Body of pancreas (tissue), 4 donors: ENCODE measurements at regions not wholly inside any gene's neighbourhood (a gene's known extent, or its start where the extent isn't known, plus 50 kb on each side); places are given as distances from the start of the nearest gene placed in this dataset.
A peak's percentile ranks its signal among the peaks of the same experiment; 100 is the strongest.

Experiments
- ATAC-seq: fragments of 150-250 bp; one replicate; pipeline ENCODE4 v1.9.1; 2016
- DNase-seq, 4 donors: peaks; one replicate each; pipeline ENCODE4 v3.0.0-alpha.2; 2019
- H3K27ac ChIP-seq, 4 donors: fragments of 200-600 bp; sonication (generic); 1 replicate in 3 of 4; 2 replicates in 1 of 4; pipeline versions ENCODE4 v1.5.1 to v1.6.1; 2016 to 2019; ENCODE audit warnings: mild to moderate bottlenecking in 1 of 4, mixed read lengths in 1 of 4, moderate library complexity in 1 of 4
- H3K27me3 ChIP-seq, 2 donors: fragments of 200-600 bp; sonication (generic); one replicate each; pipeline ENCODE4 v1.6.0; 2016; ENCODE audit warnings: mild to moderate bottlenecking in 1 of 2
- H3K36me3 ChIP-seq, 2 donors: fragments of 200-600 bp; sonication (generic); replicated peaks in 1 of 2; 2 replicates each; pipeline ENCODE4 v1.5.1; 2016; ENCODE audit warnings: low read depth in 2 of 2; ENCODE audit not compliant: insufficient read depth in 1 of 2
- H3K4me1 ChIP-seq: fragments of 200-600 bp; sonication (generic); one replicate; pipeline ENCODE4 v1.6.0; 2016
- H3K4me3 ChIP-seq, 2 donors: fragments of 200-600 bp; sonication (generic); 1 replicate in 1 of 2; 2 replicates in 1 of 2; pipeline ENCODE4 v1.5.1; 2016 to 2019
- H3K9me3 ChIP-seq, 3 donors: fragments of 200-600 bp; sonication (generic); 1 replicate in 2 of 3; 2 replicates in 1 of 3; pipeline ENCODE4 v1.5.1; 2016
- POLR2A ChIP-seq, 3 donors: fragments of 450-650 bp; IDR thresholded peaks; one replicate each; pipeline ENCODE4 v1.6.1; 2016; ENCODE audit warnings: antibody characterized with exemption in 3 of 3, mild to moderate bottlenecking in 2 of 3
- WGBS, 2 donors: methylation state at CpG; one replicate each; pipeline ENCODE4 v1.1.5; 2017; 5-methylcytosine and 5-hydroxymethylcytosine counted together
- intact Hi-C: fragments of 100-400 bp; cut with DNase I; formaldehyde crosslinking; loops from one replicate; pipeline ENCODE4 v1.15.1; 2023
- TF ChIP-seq, protein P1 (sequence below), 7 experiments: fragments of 450-650 bp in 4 of 7; fragments of 200-600 bp in 3 of 7; sonication (generic) in 3 of 7; IDR thresholded peaks; one replicate each; pipeline ENCODE4 v1.5.1; 2016 to 2019; ENCODE audit warnings: antibody characterized with exemption in 7 of 7

DNA sequence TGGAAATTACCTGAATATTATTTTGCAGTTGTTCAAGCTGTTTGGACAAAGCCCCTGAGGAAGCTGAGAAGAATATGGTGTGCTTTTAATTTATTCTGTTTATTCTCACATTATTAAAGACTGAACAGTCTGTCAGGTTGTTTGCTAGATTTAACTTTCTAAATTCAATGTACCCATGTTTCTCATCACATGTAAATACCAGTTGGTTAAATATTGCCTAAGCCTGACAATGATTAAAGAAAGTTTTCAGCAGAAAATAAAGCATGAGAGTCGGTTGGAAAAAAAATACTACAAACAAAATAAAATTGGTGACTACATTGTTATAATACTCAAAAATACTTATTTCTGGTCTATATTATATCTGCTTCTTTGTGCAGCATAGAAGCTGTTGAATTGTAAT, 1974.7 kb downstream of the ARAP2 start:
- H3K4me1 ChIP-seq: no peaks in the 10 kb centered on the region
- 18 to 19% methylated on average over 1 of the region's 1 CpG for WGBS, 2 donors
- H3K9me3 ChIP-seq: no peaks in the 10 kb centered on the region
- no peak overlapping the region for H3K4me3 ChIP-seq
- intact Hi-C loops: no loop called here
- no peak for ATAC-seq
- no peak for DNase-seq
- no peaks in the 10 kb centered on the region for H3K36me3 ChIP-seq
- no peaks in the 10 kb centered on the region for H3K27me3 ChIP-seq
- TF ChIP-seq, protein P1, sequence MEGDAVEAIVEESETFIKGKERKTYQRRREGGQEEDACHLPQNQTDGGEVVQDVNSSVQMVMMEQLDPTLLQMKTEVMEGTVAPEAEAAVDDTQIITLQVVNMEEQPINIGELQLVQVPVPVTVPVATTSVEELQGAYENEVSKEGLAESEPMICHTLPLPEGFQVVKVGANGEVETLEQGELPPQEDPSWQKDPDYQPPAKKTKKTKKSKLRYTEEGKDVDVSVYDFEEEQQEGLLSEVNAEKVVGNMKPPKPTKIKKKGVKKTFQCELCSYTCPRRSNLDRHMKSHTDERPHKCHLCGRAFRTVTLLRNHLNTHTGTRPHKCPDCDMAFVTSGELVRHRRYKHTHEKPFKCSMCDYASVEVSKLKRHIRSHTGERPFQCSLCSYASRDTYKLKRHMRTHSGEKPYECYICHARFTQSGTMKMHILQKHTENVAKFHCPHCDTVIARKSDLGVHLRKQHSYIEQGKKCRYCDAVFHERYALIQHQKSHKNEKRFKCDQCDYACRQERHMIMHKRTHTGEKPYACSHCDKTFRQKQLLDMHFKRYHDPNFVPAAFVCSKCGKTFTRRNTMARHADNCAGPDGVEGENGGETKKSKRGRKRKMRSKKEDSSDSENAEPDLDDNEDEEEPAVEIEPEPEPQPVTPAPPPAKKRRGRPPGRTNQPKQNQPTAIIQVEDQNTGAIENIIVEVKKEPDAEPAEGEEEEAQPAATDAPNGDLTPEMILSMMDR (IDR thresholded peaks at IDR 0.05): no peak
- no peak for TF ChIP-seq POLR2A (IDR thresholded peaks at IDR 0.05)
- no peak overlapping the region for H3K27ac ChIP-seq

DNA sequence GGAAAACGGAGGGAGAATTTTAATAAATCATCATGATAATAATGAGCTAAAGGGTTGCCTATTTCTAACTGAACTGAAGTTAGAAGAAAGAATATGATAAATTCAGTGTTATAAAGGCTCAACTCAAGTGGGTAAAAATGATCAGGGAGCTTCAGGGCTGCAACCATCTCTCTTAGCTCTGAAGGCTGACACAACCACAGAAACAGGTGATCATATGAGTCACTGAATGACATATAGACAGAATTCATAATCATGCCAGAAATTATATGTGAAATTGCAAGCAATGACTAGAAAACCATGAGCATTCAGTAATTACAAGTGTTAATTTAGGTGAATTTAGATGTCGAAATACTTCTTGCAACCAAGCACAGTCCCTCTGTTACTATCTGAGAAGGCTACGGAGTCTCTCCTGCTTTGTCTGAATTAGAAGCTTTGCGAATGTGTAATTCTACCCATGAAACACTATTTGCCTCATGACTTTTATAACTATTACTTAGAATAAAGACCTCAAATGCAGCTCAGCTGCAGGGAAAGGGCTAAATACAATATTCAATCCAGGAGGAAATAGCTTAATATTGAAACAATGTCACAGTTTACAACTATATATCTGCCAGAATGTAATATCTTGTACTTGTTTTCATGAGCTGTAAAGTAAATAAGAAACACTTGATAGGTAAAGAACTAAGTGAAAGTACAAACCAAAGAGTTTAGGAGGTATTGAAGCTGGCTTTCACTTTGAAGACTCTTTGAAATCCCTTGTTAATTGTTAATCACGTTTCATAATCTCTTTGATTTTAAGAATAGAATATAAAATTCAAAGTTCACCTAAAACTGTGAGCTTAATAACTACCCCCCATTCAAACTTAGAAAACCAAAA, 1972.6 kb downstream of the ARAP2 start:
- no peak for ATAC-seq
- intact Hi-C loops: no loop called here
- H3K9me3 ChIP-seq: no peaks in the 10 kb centered on the region

DNA sequence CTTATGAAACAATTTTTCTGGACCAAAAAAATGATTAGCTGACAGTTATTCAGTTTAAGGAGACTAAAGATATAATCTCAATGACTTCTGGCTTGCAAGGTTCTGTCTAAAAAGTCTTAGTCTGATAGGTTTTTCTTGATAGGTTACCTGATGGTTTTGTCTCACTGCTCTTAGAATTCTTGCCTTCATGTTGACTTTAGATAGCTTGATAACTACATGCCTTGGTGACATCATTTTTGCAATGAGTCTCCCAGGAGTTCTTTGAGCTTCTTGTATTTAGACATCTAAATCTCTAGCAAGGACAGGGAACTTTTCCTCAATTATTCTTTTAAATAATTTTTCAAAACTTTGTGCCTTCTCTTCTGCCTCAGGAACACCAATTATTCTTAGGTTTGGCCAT, 1965.3 kb downstream of the ARAP2 start:
- DNase-seq: no peak
- intact Hi-C loops: no loop called here
- Histone ChIP-seq H3K4me1 (no peaks in the 10 kb centered on the region), H3K27ac (no peak overlapping the region), H3K36me3 (no peaks in the 10 kb centered on the region), H3K4me3 (no peak overlapping the region), H3K9me3 (no peaks in the 10 kb centered on the region), H3K27me3 (no peaks in the 10 kb centered on the region)
- no peak for ATAC-seq
- TF ChIP-seq POLR2A (IDR thresholded peaks at IDR 0.05): no peak
- TF ChIP-seq, protein P1 (IDR thresholded peaks at IDR 0.05): no peak

More for the DNA sequence above, 1972.6 kb downstream of the ARAP2 start:
- TF ChIP-seq, protein P1 (IDR thresholded peaks at IDR 0.05): no peak
- TF ChIP-seq POLR2A (IDR thresholded peaks at IDR 0.05): no peak
- no peaks in the 10 kb centered on the region for H3K36me3 ChIP-seq
- no peaks in the 10 kb centered on the region for H3K4me1 ChIP-seq
- DNase-seq: no peak
- H3K27me3 ChIP-seq: no peaks in the 10 kb centered on the region
- H3K4me3 ChIP-seq: no peak overlapping the region
- WGBS, 2 donors: 45 to 55% methylated on average over 5 of the region's 5 CpGs
- H3K27ac ChIP-seq: no peak overlapping the region

DNA sequence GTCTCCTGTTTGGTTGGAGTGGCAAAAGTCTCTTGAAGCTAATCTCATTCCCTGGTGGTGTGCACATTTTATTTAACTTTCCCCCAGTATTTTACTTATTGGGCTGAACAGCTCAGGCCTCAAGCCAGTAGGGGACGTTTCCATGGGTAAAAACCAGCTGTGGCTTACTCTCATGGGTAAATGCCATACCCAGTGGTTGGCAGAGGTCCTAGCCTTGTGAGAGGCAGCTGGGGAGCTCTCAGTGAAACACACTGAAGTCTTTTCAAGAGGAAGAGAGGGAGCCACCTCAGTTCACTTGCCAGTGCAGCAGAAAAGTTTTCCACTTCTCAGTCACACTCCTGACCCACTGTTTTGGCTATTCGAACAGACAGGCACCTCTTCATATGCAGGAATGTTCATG, 1964.2 kb downstream of the ARAP2 start:
- intact Hi-C loops: no loop called here
- TF ChIP-seq, protein P1 (IDR thresholded peaks at IDR 0.05): no peak
- TF ChIP-seq POLR2A (IDR thresholded peaks at IDR 0.05): no peak
- H3K27ac ChIP-seq: no peak overlapping the region
- no peaks in the 10 kb centered on the region for H3K27me3 ChIP-seq
- no peaks in the 10 kb centered on the region for H3K9me3 ChIP-seq
- no peaks in the 10 kb centered on the region for H3K36me3 ChIP-seq
- WGBS, 2 donors: 23 to 24% methylated on average over 2 of the region's 2 CpGs
- DNase-seq: peak in 2 of 4 donors; percentile 60
- H3K4me3 ChIP-seq: no peak overlapping the region
- ATAC-seq: no peak
- H3K4me1 ChIP-seq: no peaks in the 10 kb centered on the region

DNA sequence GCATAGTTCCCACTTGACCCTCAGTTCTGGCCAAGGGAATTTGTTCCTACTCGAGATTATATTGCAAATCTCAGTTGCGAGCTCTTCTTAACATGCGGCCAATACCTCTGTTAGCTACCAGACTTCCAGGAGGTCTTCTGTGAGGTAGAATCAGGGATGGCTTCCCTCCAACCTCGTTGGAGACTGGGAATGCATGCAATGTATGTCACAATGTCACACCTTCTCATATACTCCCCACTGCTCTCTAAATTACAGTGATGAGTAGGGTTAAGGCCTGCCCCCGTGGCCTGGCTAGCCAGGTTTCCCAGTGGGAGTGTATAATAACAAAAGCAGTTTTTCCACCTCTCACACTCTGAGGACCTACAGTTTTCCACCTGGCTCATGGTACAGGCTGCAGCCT, 1962.5 kb downstream of the ARAP2 start:
- TF ChIP-seq POLR2A (IDR thresholded peaks at IDR 0.05): no peak
- TF ChIP-seq, protein P1 (IDR thresholded peaks at IDR 0.05): no peak
- Histone ChIP-seq H3K4me1 (no peaks in the 10 kb centered on the region), H3K4me3 (no peak overlapping the region), H3K9me3 (no peaks in the 10 kb centered on the region), H3K27me3 (no peaks in the 10 kb centered on the region), H3K36me3 (no peaks in the 10 kb centered on the region), H3K27ac (no peak overlapping the region)
- intact Hi-C loops: no loop called here
- DNase-seq: no peak
- ATAC-seq: no peak
- 43 to 49% methylated on average over 5 of the region's 5 CpGs for WGBS, 2 donors
